ENCODE measurements at regions not wholly inside any gene's neighbourhood (a gene's known extent, or its start where the extent isn't known, plus 50 kb on each side); places are given as distances from the start of the nearest gene placed in this dataset.

DNA sequence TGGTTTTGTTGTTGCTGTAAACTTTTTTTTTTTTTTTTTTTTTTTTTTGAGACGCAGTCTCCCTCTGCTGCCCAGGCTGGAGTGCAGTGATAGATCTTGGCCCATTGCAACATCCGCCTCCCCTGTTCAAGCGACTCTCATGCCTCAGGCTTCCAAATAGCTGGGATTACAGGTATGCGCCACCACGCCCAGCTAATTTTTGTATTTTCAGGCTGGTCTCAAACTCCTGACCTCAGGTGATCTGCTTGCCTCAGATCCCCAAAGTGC, 78.9 kb upstream of the SLC45A1 start:
- TF ChIP-seq, protein P1, sequence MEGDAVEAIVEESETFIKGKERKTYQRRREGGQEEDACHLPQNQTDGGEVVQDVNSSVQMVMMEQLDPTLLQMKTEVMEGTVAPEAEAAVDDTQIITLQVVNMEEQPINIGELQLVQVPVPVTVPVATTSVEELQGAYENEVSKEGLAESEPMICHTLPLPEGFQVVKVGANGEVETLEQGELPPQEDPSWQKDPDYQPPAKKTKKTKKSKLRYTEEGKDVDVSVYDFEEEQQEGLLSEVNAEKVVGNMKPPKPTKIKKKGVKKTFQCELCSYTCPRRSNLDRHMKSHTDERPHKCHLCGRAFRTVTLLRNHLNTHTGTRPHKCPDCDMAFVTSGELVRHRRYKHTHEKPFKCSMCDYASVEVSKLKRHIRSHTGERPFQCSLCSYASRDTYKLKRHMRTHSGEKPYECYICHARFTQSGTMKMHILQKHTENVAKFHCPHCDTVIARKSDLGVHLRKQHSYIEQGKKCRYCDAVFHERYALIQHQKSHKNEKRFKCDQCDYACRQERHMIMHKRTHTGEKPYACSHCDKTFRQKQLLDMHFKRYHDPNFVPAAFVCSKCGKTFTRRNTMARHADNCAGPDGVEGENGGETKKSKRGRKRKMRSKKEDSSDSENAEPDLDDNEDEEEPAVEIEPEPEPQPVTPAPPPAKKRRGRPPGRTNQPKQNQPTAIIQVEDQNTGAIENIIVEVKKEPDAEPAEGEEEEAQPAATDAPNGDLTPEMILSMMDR (IDR thresholded peaks at IDR 0.05; ENCODE audit: poor library complexity) = peak; percentile 26
- no peak for TF ChIP-seq EZH2 (IDR thresholded peaks at IDR 0.05; ENCODE audit: borderline replicate concordance)

Measured in hepatocyte (in vitro differentiated cells).